H1 (cell line): ENCODE measurements at regions not wholly inside any gene's neighbourhood (a gene's known extent, or its start where the extent isn't known, plus 50 kb on each side); places are given as distances from the start of the nearest gene placed in this dataset.

Experiments used
- CTCF ChIA-PET: fragments of 300-600 bp; sonication (Branson Sonifier 250); formaldehyde crosslinking; loops from one replicate; lab custom pipeline; 2021; ENCODE audit not compliant: partially characterized antibody; lab: Charles Lee
- POLR2A ChIA-PET: fragments of 300-600 bp; sonication (Branson Sonifier 250); formaldehyde crosslinking; loops from one replicate; lab custom pipeline; 2021; ENCODE audit warnings: inconsistent platforms; ENCODE audit not compliant: partially characterized antibody; lab: Charles Lee
- DNase-seq, 2 experiments: peaks; one replicate each; pipeline versions ENCODE4 v3.0.0 to v3.0.0-alpha.2; 2010 to 2022; ENCODE audit warnings: low spot score in 2 of 2, low read depth in 1 of 2, mixed read lengths in 1 of 2
- FAIRE-seq: peaks from 2 replicates; lab custom pipeline; 2011; peaks lifted over from hg19 to GRCh38; lab: Jason Lieb, UNC
- H2AFZ ChIP-seq: 2 replicates; pipeline ENCODE4 v1.8.1; 2012; ENCODE audit warnings: low read length, inconsistent platforms
- H2AK5ac ChIP-seq: 2 replicates; pipeline ENCODE4 v1.6.1; 2013; ENCODE audit warnings: low read depth, low read length
- H2BK120ac ChIP-seq: replicated peaks from 2 replicates; pipeline ENCODE3; 2013; ENCODE audit warnings: low read depth, low read length, inconsistent platforms
- H2BK12ac ChIP-seq: 2 replicates; pipeline ENCODE4 v1.6.1; 2013; ENCODE audit warnings: low read depth, low read length
- H2BK15ac ChIP-seq: 2 replicates; pipeline ENCODE4 v1.6.1; 2013; ENCODE audit warnings: low read length
- H2BK20ac ChIP-seq: 2 replicates; pipeline ENCODE4 v1.6.1; 2013; ENCODE audit warnings: low read length
- H2BK5ac ChIP-seq: 2 replicates; pipeline ENCODE4 v1.6.1; 2013; ENCODE audit warnings: low read depth, low read length
- H3K14ac ChIP-seq: 2 replicates; pipeline ENCODE4 v1.6.1; 2013; ENCODE audit warnings: inconsistent platforms; ENCODE audit not compliant: insufficient read length
- H3K18ac ChIP-seq: 2 replicates; pipeline ENCODE4 v1.6.1; 2013; ENCODE audit warnings: low read length; ENCODE audit errors: extremely low read depth
- H3K23ac ChIP-seq: 2 replicates; pipeline ENCODE4 v1.6.1; 2013; ENCODE audit warnings: inconsistent platforms; ENCODE audit not compliant: insufficient read length
- H3K23me2 ChIP-seq: 2 replicates; pipeline ENCODE4 v1.6.1; 2013; ENCODE audit warnings: low read depth, low read length
- H3K27ac ChIP-seq: 2 replicates; pipeline ENCODE4 v1.6.1; 2011; ENCODE audit warnings: low read depth, low read length, inconsistent platforms
- H3K27me3 ChIP-seq, 4 experiments: replicated peaks in 1 of 4; 1 replicate in 1 of 4; 2 replicates in 3 of 4; pipeline versions ENCODE4 v1.6.1 to v1.8.1; 2011 to 2013; ENCODE audit warnings: low read length in 3 of 4, mild to moderate bottlenecking in 3 of 4, inconsistent platforms in 2 of 4, mixed read lengths in 2 of 4, moderate library complexity in 1 of 4; ENCODE audit not compliant: control insufficient read depth in 3 of 4, insufficient read depth in 3 of 4; ENCODE audit errors: extremely low read depth in 1 of 4
- H3K36me3 ChIP-seq, 4 experiments: 2 replicates each; pipeline versions ENCODE4 v1.6.1 to v1.8.1; 2011 to 2013; ENCODE audit warnings: mild to moderate bottlenecking in 4 of 4, low read length in 3 of 4, moderate library complexity in 2 of 4, control low read depth in 1 of 4, inconsistent platforms in 1 of 4; ENCODE audit not compliant: insufficient read depth in 4 of 4, control insufficient read depth in 2 of 4
- H3K4ac ChIP-seq: replicated peaks from 2 replicates; pipeline ENCODE3; 2013; ENCODE audit warnings: low read length, low read depth, mixed read lengths, inconsistent platforms; ENCODE audit not compliant: insufficient read length
- H3K4me1 ChIP-seq, 4 experiments: replicated peaks in 1 of 4; 1 replicate in 1 of 4; 2 replicates in 3 of 4; pipeline versions ENCODE4 v1.6.1 to v1.8.1; 2011 to 2013; ENCODE audit warnings: low read length in 3 of 4, inconsistent platforms in 2 of 4, mixed read lengths in 1 of 4; ENCODE audit not compliant: insufficient read depth in 4 of 4, control insufficient read depth in 3 of 4
- H3K4me2 ChIP-seq, 2 experiments: 2 replicates each; pipeline versions ENCODE4 v1.6.1 to v1.8.1; 2011 to 2013; ENCODE audit warnings: low read depth in 2 of 2, low read length in 2 of 2, control low read depth in 1 of 2, inconsistent platforms in 1 of 2, mild to moderate bottlenecking in 1 of 2; ENCODE audit not compliant: insufficient read depth in 1 of 2
- H3K4me3 ChIP-seq, 4 experiments: fragments of 200-600, 300-600 bp in 1 of 4; sonication (generic), shearing (Covaris generic), sonication (Bioruptor Twin) in 1 of 4; 2 replicates each; pipeline versions ENCODE4 v1.5.1 to v1.8.1; 2011 to 2016; ENCODE audit warnings: low read length in 4 of 4, low read depth in 3 of 4, control low read depth in 2 of 4, inconsistent platforms in 2 of 4, mild to moderate bottlenecking in 2 of 4, mixed read lengths in 1 of 4, moderate library complexity in 1 of 4; ENCODE audit not compliant: insufficient read depth in 2 of 4; ENCODE audit errors: extremely low read depth in 1 of 4
- H3K56ac ChIP-seq: replicated peaks from 2 replicates; pipeline ENCODE3; 2013; ENCODE audit warnings: low read depth, mild to moderate bottlenecking, mixed read lengths, low read length, inconsistent platforms; ENCODE audit not compliant: insufficient read length
- H3K79me1 ChIP-seq: 2 replicates; pipeline ENCODE4 v1.6.1; 2013; ENCODE audit warnings: low read depth, low read length, control low read depth
- H3K79me2 ChIP-seq, 2 experiments: 2 replicates each; pipeline versions ENCODE4 v1.6.1 to v1.8.1; 2012 to 2013; ENCODE audit warnings: low read length in 2 of 2, mild to moderate bottlenecking in 2 of 2, inconsistent platforms in 1 of 2; ENCODE audit not compliant: insufficient read depth in 2 of 2, control insufficient read depth in 1 of 2
- H3K9ac ChIP-seq, 4 experiments: replicated peaks in 1 of 4; 1 replicate in 1 of 4; 2 replicates in 3 of 4; pipeline versions ENCODE4 v1.6.1 to v1.8.1; 2011 to 2013; ENCODE audit warnings: low read depth in 3 of 4, low read length in 3 of 4, control low read depth in 2 of 4, mild to moderate bottlenecking in 2 of 4, moderate library complexity in 2 of 4, inconsistent platforms in 1 of 4; ENCODE audit errors: extremely low read depth in 1 of 4
- H3K9me3 ChIP-seq, 2 experiments: 2 replicates each; pipeline versions ENCODE4 v1.6.1 to v1.8.1; 2012 to 2013; ENCODE audit warnings: mild to moderate bottlenecking in 2 of 2, moderate library complexity in 2 of 2, control low read depth in 1 of 2, inconsistent platforms in 1 of 2, low read depth in 1 of 2, low read length in 1 of 2, mixed read lengths in 1 of 2; ENCODE audit not compliant: insufficient read depth in 2 of 2
- H4K20me1 ChIP-seq, 2 experiments: replicated peaks in 1 of 2; 2 replicates each; pipeline versions ENCODE3 to v1.8.1; 2011 to 2013; ENCODE audit warnings: inconsistent platforms in 2 of 2, low read length in 2 of 2, mild to moderate bottlenecking in 1 of 2; ENCODE audit not compliant: insufficient read depth in 2 of 2, control insufficient read depth in 1 of 2
- H4K5ac ChIP-seq: 2 replicates; pipeline ENCODE4 v1.6.1; 2013; ENCODE audit warnings: low read length, low read depth, mixed read lengths, inconsistent platforms; ENCODE audit not compliant: insufficient read length
- H4K8ac ChIP-seq: 2 replicates; pipeline ENCODE4 v1.8.0; 2013; ENCODE audit warnings: mild to moderate bottlenecking, moderate library complexity, low read length, inconsistent platforms; ENCODE audit not compliant: insufficient read depth; ENCODE audit errors: extremely low read depth
- H4K91ac ChIP-seq: replicated peaks from 2 replicates; pipeline ENCODE3; 2013; ENCODE audit warnings: low read length, mixed read lengths, inconsistent platforms; ENCODE audit not compliant: insufficient read length
- POLR2A ChIP-seq, 2 experiments: IDR thresholded peaks; 1 replicate in 1 of 2; 2 replicates in 1 of 2; pipeline ENCODE4 v1.6.1; 2011; ENCODE audit warnings: low read depth in 2 of 2, low read length in 2 of 2, mild to moderate bottlenecking in 2 of 2; ENCODE audit errors: control extremely low read depth in 1 of 2
- RNF2 ChIP-seq: fragments of 200-900, 300-1000 bp; sonication (generic); IDR thresholded peaks from 2 replicates; pipeline ENCODE4 v1.7.1; 2016; ENCODE audit warnings: borderline replicate concordance, low read depth, mild to moderate bottlenecking, antibody characterized with exemption, low read length; ENCODE audit not compliant: poor library complexity, severe bottlenecking; ENCODE audit errors: missing control alignments
- SAP30 ChIP-seq: fragments of 300-600 bp; sonication (generic); IDR thresholded peaks from 2 replicates; pipeline ENCODE4 v1.7.1; 2012; ENCODE audit warnings: low read length, moderate library complexity, mild to moderate bottlenecking, inconsistent platforms; ENCODE audit not compliant: insufficient read depth, insufficient replicate concordance
- TBP ChIP-seq: IDR thresholded peaks from 2 replicates; pipeline ENCODE4 v1.6.1; 2011; ENCODE audit warnings: low read depth, low read length, improper control_type of control experiment
- TCF12 ChIP-seq: IDR thresholded peaks from 2 replicates; pipeline ENCODE4 v1.6.1; 2011; ENCODE audit warnings: low read depth, mild to moderate bottlenecking, low read length
- WGBS, 2 experiments: shearing (Covaris generic) in 1 of 2; methylation state at CpG; one replicate each; pipeline versions ENCODE4 v1.1.6 to v1.1.7; 2013 to 2015; ENCODE audit warnings: low lambda C conversion rate in 2 of 2, mixed read lengths in 2 of 2, inconsistent platforms in 1 of 2, low coverage in 1 of 2, missing lambda C conversion rate in 1 of 2; ENCODE audit not compliant: insufficient replicate concordance in 2 of 2, insufficient coverage in 1 of 2, insufficient read length in 1 of 2; ENCODE audit errors: extremely low coverage in 1 of 2, missing lambda C conversion rate in 1 of 2; 5-methylcytosine and 5-hydroxymethylcytosine counted together

DNA sequence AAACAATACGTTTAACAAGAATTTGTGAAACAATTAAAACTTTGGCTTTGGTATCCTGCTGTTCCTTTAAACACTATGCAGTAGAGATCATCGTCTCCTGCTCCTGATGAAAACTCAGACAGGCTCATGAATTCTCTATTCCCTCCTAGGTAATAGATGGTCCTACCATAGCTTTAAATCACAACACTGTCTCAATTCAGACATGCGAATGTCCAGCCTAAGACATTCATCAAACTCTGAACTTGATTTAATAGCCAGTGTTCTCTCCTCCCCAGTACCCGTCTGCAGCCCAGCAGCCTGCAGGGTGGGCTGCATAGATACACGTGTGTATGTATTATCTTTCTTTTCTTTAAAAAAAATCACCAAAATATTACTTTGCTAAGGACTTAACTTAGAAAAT is 232.8 kb downstream of the TTLL2 start:
- Histone ChIP-seq H4K20me1 (peaks cover 0 to 2% of the 10 kb centered on the region in 2 experiments), H3K9me3 (no peaks in the 10 kb centered on the region), H3K23ac (no peak overlapping the region), H2AFZ (no peak overlapping the region), H3K23me2 (peaks cover 4% of the 10 kb centered on the region; the same call in 1 of the 2 replicates), H3K36me3 (no peaks in the 10 kb centered on the region), H3K14ac (no peak overlapping the region), H3K4me2 (no peak overlapping the region), H2BK20ac (no peak overlapping the region), H2BK120ac (no peak overlapping the region), H3K4me1 (no peaks in the 10 kb centered on the region), H3K9ac (no peak overlapping the region), H2BK5ac (no peak overlapping the region), H3K4ac (no peak overlapping the region), H3K79me2 (no peaks in the 10 kb centered on the region), H2BK15ac (no peak overlapping the region), H4K8ac (no peak overlapping the region; the same call in 1 of the 2 replicates), H3K27me3 (no peaks in the 10 kb centered on the region; a peak in 2 of 7 replicates), H3K56ac (no peak overlapping the region), H4K5ac (no peak overlapping the region), H4K91ac (no peak overlapping the region), H2BK12ac (no peak overlapping the region), H2AK5ac (no peak overlapping the region), H3K79me1 (no peaks in the 10 kb centered on the region), H3K18ac (no peak overlapping the region), H3K4me3 (no peak overlapping the region), H3K27ac (no peak overlapping the region)
- POLR2A ChIA-PET, result no interaction called here
- TF ChIP-seq POLR2A (IDR thresholded peaks at IDR 0.05; ENCODE audit: control extremely low read depth in 1 of 2, low read depth in 2 of 2, low read length in 2 of 2) (no peak), SAP30 (no peak), TBP (no peak), TCF12 (no peak), RNF2 (no peak)
- CTCF ChIA-PET, result no interaction called here
- DNase-seq (no peak), FAIRE-seq (no peak)
- 87% methylated on average over 5 of the region's 5 CpGs; no CpG with 5 or more reads in 1 of the 2 experiments for WGBS, 2 experiments
